Keratinocyte (primary cell): ENCODE measurements at regions not wholly inside any gene's neighbourhood (a gene's known extent, or its start where the extent isn't known, plus 50 kb on each side); places are given as distances from the start of the nearest gene placed in this dataset.

ENCODE experiments used
- DNase-seq: peaks from one replicate; pipeline ENCODE4 v3.0.0-alpha.2; 2011; ENCODE audit warnings: low read depth, missing footprints, low spot score
- FAIRE-seq: peaks from 2 replicates; lab custom pipeline; 2011; peaks lifted over from hg19 to GRCh38; lab: Jason Lieb, UNC
- H2AFZ ChIP-seq: 2 replicates; pipeline ENCODE4 v1.6.0; 2012; ENCODE audit warnings: low read length, control low read depth, inconsistent platforms; ENCODE audit not compliant: control insufficient read depth
- H3K27ac ChIP-seq: 2 replicates; pipeline ENCODE4 v1.5.1; 2011; ENCODE audit warnings: low read length; ENCODE audit not compliant: control insufficient read depth, insufficient read depth
- H3K27me3 ChIP-seq: 3 replicates; pipeline ENCODE4 v1.6.0; 2011; ENCODE audit warnings: low read length; ENCODE audit not compliant: control insufficient read depth, insufficient read depth; ENCODE audit errors: extremely low read depth
- H3K36me3 ChIP-seq, 2 experiments: 2 replicates in 1 of 2; 3 replicates in 1 of 2; pipeline ENCODE4 v1.5.1; 2011; ENCODE audit warnings: low read length in 2 of 2, mild to moderate bottlenecking in 1 of 2; ENCODE audit not compliant: control insufficient read depth in 2 of 2, insufficient read depth in 2 of 2; ENCODE audit errors: extremely low read depth in 1 of 2
- H3K4me1 ChIP-seq: 3 replicates; pipeline ENCODE4 v1.5.1; 2011; ENCODE audit warnings: low read length; ENCODE audit not compliant: control insufficient read depth, insufficient read depth; ENCODE audit errors: extremely low read depth
- H3K4me2 ChIP-seq: 3 replicates; pipeline ENCODE4 v1.6.0; 2011; ENCODE audit warnings: low read depth, low read length; ENCODE audit not compliant: control insufficient read depth, insufficient read depth; ENCODE audit errors: extremely low read depth
- H3K4me3 ChIP-seq, 3 experiments: fragments of 200-600 bp in 1 of 3; sonication (generic) in 1 of 3; 2 replicates in 2 of 3; 3 replicates in 1 of 3; pipeline ENCODE4 v1.5.1; 2011 to 2016; ENCODE audit warnings: low read length in 3 of 3, mild to moderate bottlenecking in 3 of 3, control low read depth in 2 of 3, inconsistent platforms in 1 of 3, low read depth in 1 of 3, mixed read lengths in 1 of 3, mixed run types in 1 of 3, moderate library complexity in 1 of 3; ENCODE audit not compliant: control insufficient read depth in 2 of 3, insufficient read depth in 2 of 3; ENCODE audit errors: extremely low read depth in 1 of 3
- H3K79me2 ChIP-seq: 2 replicates; pipeline ENCODE4 v1.6.0; 2012; ENCODE audit warnings: low read length; ENCODE audit not compliant: control insufficient read depth, insufficient read depth
- H3K9ac ChIP-seq: 3 replicates; pipeline ENCODE4 v1.6.0; 2011; ENCODE audit warnings: low read length; ENCODE audit not compliant: control insufficient read depth, insufficient read depth; ENCODE audit errors: extremely low read depth
- H3K9me1 ChIP-seq: 3 replicates; pipeline ENCODE4 v1.6.0; 2011; ENCODE audit warnings: low read length; ENCODE audit not compliant: control insufficient read depth, insufficient read depth; ENCODE audit errors: extremely low read depth
- H3K9me3 ChIP-seq: 2 replicates; pipeline ENCODE4 v1.5.1; 2012; ENCODE audit warnings: low read depth, low read length; ENCODE audit not compliant: control insufficient read depth
- H4K20me1 ChIP-seq: 3 replicates; pipeline ENCODE4 v1.6.0; 2011; ENCODE audit warnings: low read length; ENCODE audit not compliant: control insufficient read depth, insufficient read depth; ENCODE audit errors: extremely low read depth
- CTCF ChIP-seq, 3 experiments: IDR thresholded peaks in 1 of 3; conservative IDR thresholded peaks in 1 of 3; optimal IDR thresholded peaks in 1 of 3; 2 replicates in 2 of 3; 3 replicates in 1 of 3; pipeline versions ENCODE3 to v1.5.1; 2011; ENCODE audit warnings: low read length in 3 of 3, mild to moderate bottlenecking in 3 of 3, moderate library complexity in 2 of 3, control low read depth in 1 of 3, inconsistent platforms in 1 of 3; ENCODE audit not compliant: insufficient read depth in 2 of 3; ENCODE audit errors: extremely low read depth in 1 of 3
- EZH2 ChIP-seq: IDR thresholded peaks from one replicate; pipeline ENCODE4 v1.6.1; 2012; ENCODE audit warnings: inconsistent platforms, mild to moderate bottlenecking, low read length, moderate library complexity
- dilution Hi-C: fragments of 300-500 bp; cut with MboI; formaldehyde crosslinking; loops from one replicate; pipeline ENCODE4 v1.7.0; 2020; ENCODE audit warnings: low sequenced_read_pairs; ENCODE audit not compliant: extremely low pct_ligation_motif_present

DNA sequence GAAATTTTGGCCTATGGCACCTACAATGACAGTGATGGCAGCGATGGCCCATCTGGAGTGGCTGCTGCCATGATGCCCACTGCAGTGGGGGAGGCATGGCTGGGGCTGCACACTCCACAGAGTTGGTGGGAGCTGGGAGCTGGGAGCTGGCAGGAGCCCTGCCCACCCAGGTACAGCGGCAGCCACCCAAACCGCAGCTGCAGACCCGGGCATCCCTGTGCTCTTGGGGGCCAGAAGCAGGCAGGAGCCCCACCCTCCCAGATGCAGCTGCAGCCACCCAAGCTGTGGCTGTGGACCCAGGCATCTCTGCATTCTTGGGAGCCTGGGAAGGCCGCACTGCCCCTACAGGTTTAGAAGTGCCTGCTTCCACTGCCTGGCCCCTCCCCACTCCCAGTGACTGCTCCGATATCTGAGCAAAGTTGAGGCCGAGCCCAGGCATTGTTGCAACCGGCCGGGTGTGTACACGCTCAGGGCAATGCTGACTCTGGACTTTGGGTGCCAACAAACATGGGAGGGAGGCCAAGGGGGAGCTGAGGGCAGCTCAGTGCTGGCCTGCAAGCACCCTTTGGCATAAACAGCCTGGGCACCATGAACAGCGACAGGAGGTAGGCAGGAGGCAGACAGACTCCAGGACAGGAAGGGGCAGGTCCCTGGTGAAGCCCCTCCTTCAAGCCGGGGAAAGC, 82.8 kb downstream of the PPP4R3C start:
- H3K9me1 ChIP-seq = no peaks in the 10 kb centered on the region
- DNase-seq (no peak), FAIRE-seq (no peak)
- H3K9ac ChIP-seq = no peak overlapping the region
- dilution Hi-C loops = no loop called here
- no peak overlapping the region for H2AFZ ChIP-seq
- H3K79me2 ChIP-seq = no peaks in the 10 kb centered on the region
- H3K4me2 ChIP-seq = no peak overlapping the region
- no peaks in the 10 kb centered on the region for H3K36me3 ChIP-seq
- no peak overlapping the region for H3K27ac ChIP-seq
- no peaks in the 10 kb centered on the region for H3K4me1 ChIP-seq
- H3K9me3 ChIP-seq = no peaks in the 10 kb centered on the region
- no peaks in the 10 kb centered on the region for H3K27me3 ChIP-seq
- H4K20me1 ChIP-seq = no peaks in the 10 kb centered on the region
- TF ChIP-seq EZH2 (no peak), CTCF (optimal IDR thresholded peaks at IDR 0.05 in 1 of 3, IDR thresholded peaks at IDR 0.05 in 1 of 3, conservative IDR thresholded peaks at IDR 0.05 in 1 of 3; ENCODE audit: extremely low read depth in 1 of 3, insufficient read depth in 2 of 3, low read length in 3 of 3) (no peak)
- no peak overlapping the region for H3K4me3 ChIP-seq

- H3K4me3 ChIP-seq = no peak overlapping the region
- H3K36me3 ChIP-seq = no peaks in the 10 kb centered on the region
- no peaks in the 10 kb centered on the region for H3K27me3 ChIP-seq
- no peak for DNase-seq
- H3K4me1 ChIP-seq = no peaks in the 10 kb centered on the region
- no peak overlapping the region for H3K27ac ChIP-seq
- no peak overlapping the region for H3K9ac ChIP-seq
- no peaks in the 10 kb centered on the region for H3K9me1 ChIP-seq
- no peaks in the 10 kb centered on the region for H3K9me3 ChIP-seq
- dilution Hi-C loops = no loop called here
- no peaks in the 10 kb centered on the region for H4K20me1 ChIP-seq
- TF ChIP-seq EZH2 = no peak
- no peak for TF ChIP-seq CTCF (optimal IDR thresholded peaks at IDR 0.05 in 1 of 3, IDR thresholded peaks at IDR 0.05 in 1 of 3, conservative IDR thresholded peaks at IDR 0.05 in 1 of 3; ENCODE audit: extremely low read depth in 1 of 3, insufficient read depth in 2 of 3, low read length in 3 of 3)
- no peaks in the 10 kb centered on the region for H3K79me2 ChIP-seq
- no peak overlapping the region for H3K4me2 ChIP-seq
- no peak for FAIRE-seq
- H2AFZ ChIP-seq = no peak overlapping the region
Measured at GRCh38 chrX:27354021-27354420, 109.1 kb downstream of the PPP4R3C start.
